ENCODE measurements at regions not wholly inside any gene's neighbourhood (a gene's known extent, or its start where the extent isn't known, plus 50 kb on each side); places are given as distances from the start of the nearest gene placed in this dataset.

- no peak overlapping the region for H3K4me3 ChIP-seq (ENCODE audit: low read depth, low read length)
- DNase-seq (ENCODE audit: low read depth), result no peak
- TF ChIP-seq CTCF (IDR thresholded peaks at IDR 0.05; ENCODE audit: insufficient read depth, low read depth, low read length, missing control alignments), result no peak
These were observed 231.9 kb upstream of the DPPA4 start for GRCh38 chr3:109569135-109569846.

GRCh38 chr3:109570408-109570807 is 233.1 kb upstream of the DPPA4 start:
- H3K4me3 ChIP-seq (ENCODE audit: low read depth, low read length), result no peak overlapping the region
- DNase-seq (ENCODE audit: low read depth), result no peak
- no peak for TF ChIP-seq CTCF (IDR thresholded peaks at IDR 0.05; ENCODE audit: insufficient read depth, low read depth, low read length, missing control alignments)

GRCh38 chr3:109572301-109572700 is 235.0 kb upstream of the DPPA4 start:
- DNase-seq (ENCODE audit: low read depth), result no peak
- no peak for TF ChIP-seq CTCF (IDR thresholded peaks at IDR 0.05; ENCODE audit: insufficient read depth, low read depth, low read length, missing control alignments)
- H3K4me3 ChIP-seq (ENCODE audit: low read depth, low read length), result no peak overlapping the region

- no peak for TF ChIP-seq CTCF (IDR thresholded peaks at IDR 0.05; ENCODE audit: insufficient read depth, low read depth, low read length, missing control alignments)
- H3K4me3 ChIP-seq (ENCODE audit: low read depth, low read length), result no peak overlapping the region
- DNase-seq (ENCODE audit: low read depth), result no peak
These were observed 259.6 kb upstream of the DPPA4 start for GRCh38 chr3:109596991-109597390.

- TF ChIP-seq CTCF (IDR thresholded peaks at IDR 0.05; ENCODE audit: insufficient read depth, low read depth, low read length, missing control alignments), result no peak
- no peak for DNase-seq (ENCODE audit: low read depth)
- no peak overlapping the region for H3K4me3 ChIP-seq (ENCODE audit: low read depth, low read length)
These were observed 260.1 kb upstream of the DPPA4 start for GRCh38 chr3:109597444-109597843.

GRCh38 chr3:109607897-109608296 is 270.6 kb upstream of the DPPA4 start:
- H3K4me3 ChIP-seq (ENCODE audit: low read depth, low read length), result no peak overlapping the region
- TF ChIP-seq CTCF (IDR thresholded peaks at IDR 0.05; ENCODE audit: insufficient read depth, low read depth, low read length, missing control alignments), result no peak
- DNase-seq (ENCODE audit: low read depth), result no peak

- no peak for TF ChIP-seq CTCF (IDR thresholded peaks at IDR 0.05; ENCODE audit: insufficient read depth, low read depth, low read length, missing control alignments)
- DNase-seq (ENCODE audit: low read depth), result no peak
- H3K4me3 ChIP-seq (ENCODE audit: low read depth, low read length), result no peak overlapping the region
These were observed 271.2 kb upstream of the DPPA4 start for GRCh38 chr3:109608574-109608973.
